HEK293 (cell line): ENCODE measurements at regions not wholly inside any gene's neighbourhood (a gene's known extent, or its start where the extent isn't known, plus 50 kb on each side); places are given as distances from the start of the nearest gene placed in this dataset.

Experiments used
- CTCF ChIA-PET: fragments of 350-600 bp; formaldehyde crosslinking; extraction: SDS; loops from one replicate; lab custom pipeline; 2021; ENCODE audit warnings: antibody characterized with exemption; lab: Yijun Ruan, JAX
- POLR2A ChIA-PET: fragments of 300-600 bp; formaldehyde crosslinking; extraction: SDS; loops from one replicate; lab custom pipeline; 2020; ENCODE audit warnings: antibody characterized with exemption, inconsistent platforms; lab: Yijun Ruan, JAX
- H3K27ac ChIP-seq: fragments of 200-500 bp; sonication (Bioruptor generic); 2 replicates; pipeline ENCODE4 v1.5.1; 2014; ENCODE audit warnings: low read depth, low read length, control low read depth, inconsistent platforms; ENCODE audit errors: extremely low read depth
- H3K36me3 ChIP-seq, 2 experiments: fragments of 200-500 bp in 1 of 2; sonication (Bioruptor generic) in 1 of 2; 1 replicate in 1 of 2; 2 replicates in 1 of 2; pipeline ENCODE4 v1.5.1; 2014 to 2017; ENCODE audit warnings: inconsistent platforms in 2 of 2, low read length in 2 of 2; ENCODE audit not compliant: control insufficient read depth in 2 of 2, insufficient read depth in 1 of 2
- H3K4me1 ChIP-seq: fragments of 200-500 bp; sonication (Bioruptor generic); 2 replicates; pipeline ENCODE4 v1.5.1; 2014; ENCODE audit warnings: mild to moderate bottlenecking, low read length, inconsistent platforms; ENCODE audit not compliant: control insufficient read depth, insufficient read depth
- H3K4me3 ChIP-seq: 2 replicates; pipeline ENCODE4 v1.5.1; 2011; ENCODE audit warnings: low read depth, mild to moderate bottlenecking, control low read depth, low read length, moderate library complexity
- H3K9me3 ChIP-seq: fragments of 200-500 bp; sonication (Bioruptor generic); 2 replicates; pipeline ENCODE4 v1.5.1; 2014; ENCODE audit warnings: low read depth, low read length, inconsistent platforms; ENCODE audit not compliant: control insufficient read depth, insufficient read depth
- GLI2 ChIP-seq: fragments of 450-650 bp; formaldehyde crosslinking; IDR thresholded peaks from 2 replicates; pipeline ENCODE4; 2017; ENCODE audit warnings: missing biosample characterization, missing genetic modification characterization, low read depth, borderline replicate concordance
- GLIS1 ChIP-seq: fragments of 450-650 bp; formaldehyde crosslinking; IDR thresholded peaks from 2 replicates; pipeline ENCODE4 v1.5.1; 2016; ENCODE audit warnings: missing biosample characterization, missing genetic modification characterization
- SP2 ChIP-seq: fragments of 450-650 bp; formaldehyde crosslinking; IDR thresholded peaks from 2 replicates; pipeline ENCODE4 v1.5.1; 2016; ENCODE audit warnings: missing biosample characterization, missing genetic modification characterization
- TRIM28 ChIP-seq: IDR thresholded peaks from 2 replicates; pipeline ENCODE4 v1.6.1; 2011; ENCODE audit warnings: low read length, control low read depth, borderline replicate concordance
- WT1 ChIP-seq: fragments of 450-650 bp; formaldehyde crosslinking; IDR thresholded peaks from 2 replicates; pipeline ENCODE4 v1.5.1; 2016; ENCODE audit warnings: missing biosample characterization, missing genetic modification characterization
- YY2 ChIP-seq: fragments of 450-650 bp; formaldehyde crosslinking; IDR thresholded peaks from 2 replicates; pipeline ENCODE4 v1.5.1; 2016; ENCODE audit warnings: missing biosample characterization, missing genetic modification characterization
- ZNF184 ChIP-seq: fragments of 450-650 bp; IDR thresholded peaks from 2 replicates; pipeline ENCODE4 v1.5.1; 2018; ENCODE audit warnings: missing biosample characterization, mild to moderate bottlenecking, missing genetic modification characterization
- ZNF514 ChIP-seq: fragments of 450-650 bp; formaldehyde crosslinking; IDR thresholded peaks from 2 replicates; pipeline ENCODE4 v1.5.1; 2016; ENCODE audit warnings: missing biosample characterization, missing genetic modification characterization
- ZNF529 ChIP-seq: fragments of 450-650 bp; formaldehyde crosslinking; IDR thresholded peaks from 2 replicates; pipeline ENCODE4 v1.5.1; 2017; ENCODE audit warnings: missing genetic modification characterization, missing biosample characterization; ENCODE audit not compliant: insufficient replicate concordance
- ZNF596 ChIP-seq: fragments of 450-650 bp; IDR thresholded peaks from 2 replicates; pipeline ENCODE4 v1.5.0; 2018; ENCODE audit warnings: missing biosample characterization, mild to moderate bottlenecking, missing genetic modification characterization, moderate library complexity
- ZNF777 ChIP-seq: fragments of 450-650 bp; formaldehyde crosslinking; IDR thresholded peaks from 2 replicates; pipeline ENCODE4 v1.5.1; 2017; ENCODE audit warnings: missing biosample characterization, missing genetic modification characterization, borderline replicate concordance
- ZNF792 ChIP-seq: fragments of 450-650 bp; formaldehyde crosslinking; IDR thresholded peaks from 2 replicates; pipeline ENCODE4 v1.5.1; 2016; ENCODE audit warnings: missing biosample characterization, missing genetic modification characterization
- ZSCAN30 ChIP-seq: fragments of 450-650 bp; IDR thresholded peaks from 2 replicates; pipeline ENCODE4 v1.5.1; 2018; ENCODE audit warnings: missing biosample characterization, mild to moderate bottlenecking, missing genetic modification characterization, moderate library complexity
- TF ChIP-seq, protein P1 (sequence below): fragments of 450-650 bp; formaldehyde crosslinking; IDR thresholded peaks from 2 replicates; pipeline ENCODE4 v1.5.1; 2016; ENCODE audit warnings: missing biosample characterization, missing genetic modification characterization
- TF ChIP-seq, protein P2 (sequence below): sonication (generic); formaldehyde crosslinking; IDR thresholded peaks from 2 replicates; pipeline ENCODE4 v1.8.1; 2022; ENCODE audit warnings: mild to moderate bottlenecking, moderate library complexity, missing genetic modification reagents
- TF ChIP-seq, protein P3 (sequence below): fragments of 450-650 bp; formaldehyde crosslinking; IDR thresholded peaks from 2 replicates; pipeline ENCODE4 v1.5.0; 2017; ENCODE audit warnings: missing biosample characterization, missing genetic modification characterization, borderline replicate concordance

DNA sequence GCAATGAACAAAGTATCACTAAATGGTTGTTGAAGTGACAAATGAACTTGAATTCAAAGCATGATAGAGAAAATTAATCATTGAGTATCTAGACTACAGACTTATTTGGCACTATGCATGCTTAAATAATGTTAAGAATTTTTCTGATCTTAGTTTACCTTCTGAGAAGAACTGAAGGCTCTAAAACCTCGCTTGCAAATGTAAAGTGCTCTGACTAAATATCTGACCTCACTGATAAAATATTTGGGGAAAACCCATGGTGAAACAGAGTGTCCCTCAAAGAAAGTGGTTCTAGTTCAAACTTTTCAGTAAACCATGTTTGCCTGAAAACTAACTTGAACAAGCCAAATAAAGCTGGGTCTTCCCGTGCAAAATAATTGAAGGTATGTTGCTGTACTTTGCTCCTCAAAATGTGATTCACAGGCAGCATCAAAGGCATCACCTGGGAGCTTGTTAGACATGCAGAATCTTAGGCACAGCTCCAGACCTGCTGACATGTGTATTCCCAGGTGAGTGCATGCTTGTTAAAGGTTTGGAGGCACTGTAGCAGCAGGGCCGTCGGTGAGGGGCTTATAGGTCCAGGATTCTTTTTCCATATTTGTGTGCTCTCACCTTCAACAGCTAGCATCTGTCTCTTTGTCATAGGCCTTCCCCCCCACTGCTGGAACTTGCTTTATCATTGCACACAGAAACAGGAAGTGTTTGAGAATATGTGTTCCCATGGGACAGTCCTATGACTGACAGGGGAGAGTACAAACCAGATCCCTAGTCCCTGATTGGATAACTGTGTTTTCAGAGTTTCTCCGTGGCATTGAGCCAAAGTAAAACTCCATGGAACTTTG is 524.2 kb upstream of the LMCD1 start (continued):
- TF ChIP-seq ZNF529 (tag by site-specific recombination) (no peak), SP2 (tag by site-specific recombination) (no peak), ZNF184 (tag by site-specific recombination) (no peak), GLIS1 (tag by site-specific recombination) (no peak), WT1 (no peak)
- TF ChIP-seq, protein P1, sequence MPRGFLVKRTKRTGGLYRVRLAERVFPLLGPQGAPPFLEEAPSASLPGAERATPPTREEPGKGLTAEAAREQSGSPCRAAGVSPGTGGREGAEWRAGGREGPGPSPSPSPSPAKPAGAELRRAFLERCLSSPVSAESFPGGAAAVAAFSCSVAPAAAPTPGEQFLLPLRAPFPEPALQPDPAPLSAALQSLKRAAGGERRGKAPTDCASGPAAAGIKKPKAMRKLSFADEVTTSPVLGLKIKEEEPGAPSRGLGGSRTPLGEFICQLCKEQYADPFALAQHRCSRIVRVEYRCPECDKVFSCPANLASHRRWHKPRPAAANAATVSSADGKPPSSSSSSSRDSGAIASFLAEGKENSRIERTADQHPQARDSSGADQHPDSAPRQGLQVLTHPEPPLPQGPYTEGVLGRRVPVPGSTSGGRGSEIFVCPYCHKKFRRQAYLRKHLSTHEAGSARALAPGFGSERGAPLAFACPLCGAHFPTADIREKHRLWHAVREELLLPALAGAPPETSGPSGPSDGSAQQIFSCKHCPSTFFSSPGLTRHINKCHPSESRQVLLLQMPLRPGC (tag by site-specific recombination) = no peak

DNA sequence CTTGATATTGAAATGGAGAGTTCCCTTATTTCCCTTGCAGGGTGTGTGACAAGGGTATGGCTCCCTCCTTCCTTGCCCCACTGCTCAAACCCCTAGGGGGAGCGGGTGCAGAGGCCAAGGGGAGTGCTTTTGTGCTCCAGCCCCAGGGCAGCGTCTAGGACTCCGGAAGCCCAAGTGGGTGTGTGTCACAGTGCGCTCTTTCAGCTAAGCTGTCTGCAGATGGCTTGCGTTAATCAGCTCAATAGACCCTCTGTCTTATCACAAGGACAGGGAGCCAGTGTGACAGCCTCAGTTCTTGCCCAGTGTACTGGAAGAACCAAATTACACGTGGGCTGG is 523.6 kb upstream of the LMCD1 start:
- no peaks in the 10 kb centered on the region for H3K36me3 ChIP-seq
- CTCF ChIA-PET = interaction anchor here (0.6 kb wide), 1 partner anchor 345 kb away, joined by 3 read pairs; no protein-coding TSS in a partner anchor

DNA sequence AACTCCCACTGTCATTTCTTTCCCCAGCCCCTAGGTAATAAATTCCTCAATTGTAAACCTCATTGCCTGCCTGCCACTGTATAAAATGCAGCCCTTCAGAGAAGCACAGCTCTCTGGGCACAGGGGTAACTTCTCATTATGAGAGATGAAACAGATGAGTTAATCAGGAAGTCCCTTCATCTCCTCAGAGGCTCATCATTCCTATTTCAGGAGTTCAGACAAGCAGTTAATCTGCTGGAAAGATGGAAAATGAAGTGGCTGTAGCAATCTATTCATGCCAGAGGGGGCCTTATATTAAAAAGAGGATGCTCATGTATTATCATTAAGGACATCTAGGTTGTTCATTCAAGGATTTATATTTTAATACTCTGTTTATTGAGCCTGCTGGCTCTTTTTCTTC is 519.5 kb upstream of the LMCD1 start:
- no peak overlapping the region for H3K4me3 ChIP-seq
- CTCF ChIA-PET = no interaction called here
- H3K9me3 ChIP-seq = no peaks in the 10 kb centered on the region
- TF ChIP-seq, protein P2, sequence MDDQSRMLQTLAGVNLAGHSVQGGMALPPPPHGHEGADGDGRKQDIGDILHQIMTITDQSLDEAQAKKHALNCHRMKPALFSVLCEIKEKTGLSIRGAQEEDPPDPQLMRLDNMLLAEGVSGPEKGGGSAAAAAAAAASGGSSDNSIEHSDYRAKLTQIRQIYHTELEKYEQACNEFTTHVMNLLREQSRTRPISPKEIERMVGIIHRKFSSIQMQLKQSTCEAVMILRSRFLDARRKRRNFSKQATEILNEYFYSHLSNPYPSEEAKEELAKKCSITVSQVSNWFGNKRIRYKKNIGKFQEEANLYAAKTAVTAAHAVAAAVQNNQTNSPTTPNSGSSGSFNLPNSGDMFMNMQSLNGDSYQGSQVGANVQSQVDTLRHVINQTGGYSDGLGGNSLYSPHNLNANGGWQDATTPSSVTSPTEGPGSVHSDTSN = no peak
- TF ChIP-seq ZNF792 (tag by site-specific recombination) = no peak
- no peak for TF ChIP-seq GLI2 (tag by site-specific recombination)
- no peak for TF ChIP-seq ZNF777
- no peak for TF ChIP-seq ZNF514
- TF ChIP-seq GLIS1 (tag by site-specific recombination) = no peak
- TF ChIP-seq YY2 = no peak
- POLR2A ChIA-PET = no interaction called here
- no peaks in the 10 kb centered on the region for H3K36me3 ChIP-seq
- no peaks in the 10 kb centered on the region for H3K4me1 ChIP-seq
- H3K27ac ChIP-seq = no peak overlapping the region

More for the DNA sequence above, 523.6 kb upstream of the LMCD1 start:
- TF ChIP-seq ZNF596 = no peak
- no peak for TF ChIP-seq ZSCAN30 (tag by site-specific recombination)
- no peak for TF ChIP-seq WT1
- TF ChIP-seq ZNF777 = no peak
- no peak for TF ChIP-seq TRIM28
- TF ChIP-seq, protein P3, sequence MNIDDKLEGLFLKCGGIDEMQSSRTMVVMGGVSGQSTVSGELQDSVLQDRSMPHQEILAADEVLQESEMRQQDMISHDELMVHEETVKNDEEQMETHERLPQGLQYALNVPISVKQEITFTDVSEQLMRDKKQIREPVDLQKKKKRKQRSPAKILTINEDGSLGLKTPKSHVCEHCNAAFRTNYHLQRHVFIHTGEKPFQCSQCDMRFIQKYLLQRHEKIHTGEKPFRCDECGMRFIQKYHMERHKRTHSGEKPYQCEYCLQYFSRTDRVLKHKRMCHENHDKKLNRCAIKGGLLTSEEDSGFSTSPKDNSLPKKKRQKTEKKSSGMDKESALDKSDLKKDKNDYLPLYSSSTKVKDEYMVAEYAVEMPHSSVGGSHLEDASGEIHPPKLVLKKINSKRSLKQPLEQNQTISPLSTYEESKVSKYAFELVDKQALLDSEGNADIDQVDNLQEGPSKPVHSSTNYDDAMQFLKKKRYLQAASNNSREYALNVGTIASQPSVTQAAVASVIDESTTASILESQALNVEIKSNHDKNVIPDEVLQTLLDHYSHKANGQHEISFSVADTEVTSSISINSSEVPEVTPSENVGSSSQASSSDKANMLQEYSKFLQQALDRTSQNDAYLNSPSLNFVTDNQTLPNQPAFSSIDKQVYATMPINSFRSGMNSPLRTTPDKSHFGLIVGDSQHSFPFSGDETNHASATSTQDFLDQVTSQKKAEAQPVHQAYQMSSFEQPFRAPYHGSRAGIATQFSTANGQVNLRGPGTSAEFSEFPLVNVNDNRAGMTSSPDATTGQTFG (tag by site-specific recombination) = no peak
- H3K4me1 ChIP-seq = no peaks in the 10 kb centered on the region
- H3K4me3 ChIP-seq = no peak overlapping the region
- POLR2A ChIA-PET = no interaction called here
- no peak overlapping the region for H3K27ac ChIP-seq
- H3K9me3 ChIP-seq = no peaks in the 10 kb centered on the region
